ENCODE measurements at regions not wholly inside any gene's neighbourhood (a gene's known extent, or its start where the extent isn't known, plus 50 kb on each side); places are given as distances from the start of the nearest gene placed in this dataset.

DNA sequence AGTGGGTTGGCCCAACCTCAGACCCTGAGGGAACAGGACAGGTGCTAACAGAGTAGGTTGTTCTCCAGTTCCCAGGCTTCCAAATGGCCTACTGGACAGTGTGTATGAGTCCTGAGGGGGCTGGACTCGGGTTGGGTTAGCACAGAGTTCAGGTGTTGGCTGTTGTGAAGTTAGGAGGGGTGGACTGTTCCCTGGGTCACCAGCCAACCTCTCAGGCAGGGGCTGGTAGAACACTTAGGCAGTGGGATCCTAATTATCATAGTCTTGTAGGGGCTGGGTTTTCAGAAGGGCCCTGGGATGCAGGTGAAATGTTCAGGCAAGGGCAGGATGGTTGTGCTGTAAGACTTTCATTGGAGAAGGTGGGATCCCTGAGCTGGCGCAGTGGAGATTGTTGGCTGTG, 293.0 kb downstream of the ZWINT start:
- Histone ChIP-seq H3K4me3 (no peak overlapping the region), H3K4me1 (no peaks in the 10 kb centered on the region), H3K36me3 (no peaks in the 10 kb centered on the region), H3K9me3 (replicated peaks) (peaks cover 35% of the 10 kb centered on the region), H3K27ac (replicated peaks) (no peak overlapping the region), H3K27me3 (ENCODE audit: low read depth) (no peaks in the 10 kb centered on the region)
- TF ChIP-seq, protein P1, sequence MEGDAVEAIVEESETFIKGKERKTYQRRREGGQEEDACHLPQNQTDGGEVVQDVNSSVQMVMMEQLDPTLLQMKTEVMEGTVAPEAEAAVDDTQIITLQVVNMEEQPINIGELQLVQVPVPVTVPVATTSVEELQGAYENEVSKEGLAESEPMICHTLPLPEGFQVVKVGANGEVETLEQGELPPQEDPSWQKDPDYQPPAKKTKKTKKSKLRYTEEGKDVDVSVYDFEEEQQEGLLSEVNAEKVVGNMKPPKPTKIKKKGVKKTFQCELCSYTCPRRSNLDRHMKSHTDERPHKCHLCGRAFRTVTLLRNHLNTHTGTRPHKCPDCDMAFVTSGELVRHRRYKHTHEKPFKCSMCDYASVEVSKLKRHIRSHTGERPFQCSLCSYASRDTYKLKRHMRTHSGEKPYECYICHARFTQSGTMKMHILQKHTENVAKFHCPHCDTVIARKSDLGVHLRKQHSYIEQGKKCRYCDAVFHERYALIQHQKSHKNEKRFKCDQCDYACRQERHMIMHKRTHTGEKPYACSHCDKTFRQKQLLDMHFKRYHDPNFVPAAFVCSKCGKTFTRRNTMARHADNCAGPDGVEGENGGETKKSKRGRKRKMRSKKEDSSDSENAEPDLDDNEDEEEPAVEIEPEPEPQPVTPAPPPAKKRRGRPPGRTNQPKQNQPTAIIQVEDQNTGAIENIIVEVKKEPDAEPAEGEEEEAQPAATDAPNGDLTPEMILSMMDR (IDR thresholded peaks at IDR 0.05; ENCODE audit: borderline replicate concordance): no peak
- no peak for DNase-seq
- intact Hi-C loops (cut with micrococcal nuclease): no loop called here

DNA sequence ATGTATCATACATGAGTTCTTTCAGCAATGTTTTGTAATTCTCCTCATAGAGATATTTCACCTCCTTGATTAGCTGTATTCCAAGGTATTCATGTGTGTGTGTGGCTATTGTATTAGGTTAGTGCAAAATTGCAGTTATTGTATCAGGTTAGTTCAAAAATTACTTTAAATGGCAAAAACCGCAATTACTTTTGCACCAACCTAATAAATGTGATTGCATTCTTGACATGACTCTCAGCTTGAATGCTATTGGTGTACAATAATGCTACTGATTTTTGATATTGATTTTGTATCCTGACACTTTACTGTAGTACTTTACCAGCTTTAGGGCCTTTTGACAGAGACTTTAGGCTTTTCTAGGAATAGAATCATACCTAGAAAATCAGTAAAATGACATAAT, 297.4 kb downstream of the ZWINT start:
- no peak overlapping the region for H3K27ac ChIP-seq (replicated peaks)
- no peak for DNase-seq
- peaks cover 43% of the 10 kb centered on the region for H3K9me3 ChIP-seq (replicated peaks)
- H3K4me1 ChIP-seq: no peaks in the 10 kb centered on the region
- no peak overlapping the region for H3K4me3 ChIP-seq
- TF ChIP-seq, protein P1 (IDR thresholded peaks at IDR 0.05; ENCODE audit: borderline replicate concordance): no peak
- no peaks in the 10 kb centered on the region for H3K36me3 ChIP-seq
- intact Hi-C loops (cut with micrococcal nuclease): no loop called here
- H3K27me3 ChIP-seq (ENCODE audit: low read depth): no peaks in the 10 kb centered on the region

DNA sequence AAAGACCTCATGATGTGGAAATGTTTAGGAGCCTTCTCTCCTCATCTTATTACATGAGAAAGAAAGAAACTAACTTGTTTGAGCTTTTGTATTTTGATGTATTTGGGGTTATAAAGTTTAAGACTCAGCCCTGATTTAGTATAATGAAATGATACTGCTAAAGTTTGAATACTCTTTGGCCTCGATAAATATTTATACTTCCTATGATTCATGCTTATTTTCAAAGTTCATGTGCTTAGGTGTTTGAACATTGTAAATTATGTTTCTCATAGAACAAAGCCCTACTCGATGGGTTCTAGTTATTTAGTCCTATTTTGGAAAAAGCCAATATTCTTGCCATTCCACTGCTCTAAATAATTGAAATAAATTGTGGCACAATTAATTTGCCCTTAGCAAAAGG, 303.2 kb downstream of the ZWINT start:
- Histone ChIP-seq H3K36me3 (no peaks in the 10 kb centered on the region), H3K9me3 (replicated peaks) (peaks cover 19% of the 10 kb centered on the region), H3K27me3 (ENCODE audit: low read depth) (no peaks in the 10 kb centered on the region), H3K4me3 (no peak overlapping the region), H3K27ac (replicated peaks) (no peak overlapping the region), H3K4me1 (no peaks in the 10 kb centered on the region)
- intact Hi-C loops (cut with micrococcal nuclease): no loop called here
- TF ChIP-seq, protein P1 (IDR thresholded peaks at IDR 0.05; ENCODE audit: borderline replicate concordance): no peak
- DNase-seq: no peak

DNA sequence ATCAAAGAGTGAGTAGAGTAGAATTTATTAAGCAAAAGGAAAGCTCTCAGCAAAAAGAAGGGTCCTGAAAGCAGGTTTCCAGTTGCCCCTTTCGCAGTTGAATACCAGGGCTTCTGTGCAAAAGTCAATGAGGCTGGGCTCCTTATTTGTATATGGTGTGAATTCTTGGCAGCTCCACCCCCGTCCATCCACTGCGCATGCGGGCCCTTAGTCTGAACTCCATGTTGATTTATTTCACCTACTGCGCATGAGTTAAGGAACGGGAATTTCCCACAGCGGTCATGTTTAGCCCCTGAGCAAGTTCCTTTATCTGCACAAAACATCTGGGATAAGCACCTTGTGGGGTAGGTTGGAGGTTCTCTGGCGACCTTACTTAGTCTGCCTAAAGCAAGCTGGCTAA, 325.6 kb downstream of the ZWINT start:
- H3K4me1 ChIP-seq: no peaks in the 10 kb centered on the region
- H3K36me3 ChIP-seq: no peaks in the 10 kb centered on the region
- TF ChIP-seq, protein P1 (IDR thresholded peaks at IDR 0.05; ENCODE audit: borderline replicate concordance): no peak
- no peak for DNase-seq
- no peaks in the 10 kb centered on the region for H3K27me3 ChIP-seq (ENCODE audit: low read depth)
- intact Hi-C loops (cut with micrococcal nuclease): no loop called here
- no peaks in the 10 kb centered on the region for H3K9me3 ChIP-seq (replicated peaks)
- H3K4me3 ChIP-seq: no peak overlapping the region
- no peak overlapping the region for H3K27ac ChIP-seq (replicated peaks)

DNA sequence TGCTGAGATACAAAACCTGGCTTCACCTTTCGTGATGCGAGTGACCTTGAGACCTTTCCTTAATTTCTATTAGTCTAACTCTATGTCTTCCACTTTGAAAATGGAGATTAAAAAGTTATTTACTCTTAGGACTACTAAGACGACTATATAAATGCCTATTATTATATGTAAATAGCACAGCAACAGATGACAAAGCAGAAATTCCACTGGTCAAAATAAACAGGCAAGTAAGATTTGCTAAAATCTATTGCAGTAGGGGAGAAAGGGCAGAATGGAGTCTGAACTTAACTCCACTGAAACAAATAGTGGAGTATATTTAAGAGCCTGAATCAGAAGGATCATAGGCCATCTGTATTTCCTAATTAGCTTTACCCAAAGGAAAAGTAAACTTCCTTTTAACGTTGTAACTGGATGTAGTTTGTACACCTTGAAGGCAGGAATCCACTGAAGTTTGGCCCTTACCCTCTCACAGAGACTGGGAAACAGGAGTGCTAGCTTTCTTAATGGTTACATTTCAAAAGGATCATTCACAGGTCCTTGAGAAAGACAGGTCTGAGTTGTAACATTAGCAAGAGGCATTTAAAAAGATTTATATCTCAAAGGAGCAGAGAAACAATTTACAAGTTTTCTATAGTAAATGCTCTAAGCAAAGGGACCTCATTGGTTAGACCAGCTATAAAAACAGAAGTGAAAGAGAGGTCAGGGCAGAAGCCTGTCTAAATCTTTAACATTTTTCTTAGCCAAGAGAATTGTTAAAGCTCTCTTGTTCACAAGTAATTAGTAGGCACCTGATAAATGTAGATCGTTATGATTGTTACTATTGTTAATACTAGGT, 332.5 kb downstream of the ZWINT start:
- no peak for DNase-seq
- TF ChIP-seq, protein P1 (IDR thresholded peaks at IDR 0.05; ENCODE audit: borderline replicate concordance): no peak
- H3K27ac ChIP-seq (replicated peaks): no peak overlapping the region
- no peaks in the 10 kb centered on the region for H3K27me3 ChIP-seq (ENCODE audit: low read depth)
- H3K9me3 ChIP-seq (replicated peaks): no peaks in the 10 kb centered on the region
- H3K36me3 ChIP-seq: no peaks in the 10 kb centered on the region
- no peaks in the 10 kb centered on the region for H3K4me1 ChIP-seq
- intact Hi-C loops (cut with micrococcal nuclease): no loop called here
- H3K4me3 ChIP-seq: no peak overlapping the region
